HFF-Myc (cell line): ENCODE measurements at regions not wholly inside any gene's neighbourhood (a gene's known extent, or its start where the extent isn't known, plus 50 kb on each side); places are given as distances from the start of the nearest gene placed in this dataset.
A peak's percentile ranks its signal among the peaks of the same experiment; 100 is the strongest.

ENCODE experiments used
- DNase-seq: peaks from one replicate; pipeline ENCODE4 v3.0.0-alpha.2; 2011; ENCODE audit warnings: low read depth; ENCODE audit errors: extremely low read depth
- H3K4me3 ChIP-seq: replicated peaks from 2 replicates; pipeline ENCODE4 v1.5.1; 2011; ENCODE audit warnings: low read depth, mild to moderate bottlenecking, control low read depth, low read length
- TF ChIP-seq, protein P1 (sequence below): IDR thresholded peaks from 2 replicates; pipeline ENCODE4 v1.5.1; 2012; ENCODE audit warnings: mild to moderate bottlenecking, low read depth, low read length, control low read depth; ENCODE audit errors: missing control alignments

DNA sequence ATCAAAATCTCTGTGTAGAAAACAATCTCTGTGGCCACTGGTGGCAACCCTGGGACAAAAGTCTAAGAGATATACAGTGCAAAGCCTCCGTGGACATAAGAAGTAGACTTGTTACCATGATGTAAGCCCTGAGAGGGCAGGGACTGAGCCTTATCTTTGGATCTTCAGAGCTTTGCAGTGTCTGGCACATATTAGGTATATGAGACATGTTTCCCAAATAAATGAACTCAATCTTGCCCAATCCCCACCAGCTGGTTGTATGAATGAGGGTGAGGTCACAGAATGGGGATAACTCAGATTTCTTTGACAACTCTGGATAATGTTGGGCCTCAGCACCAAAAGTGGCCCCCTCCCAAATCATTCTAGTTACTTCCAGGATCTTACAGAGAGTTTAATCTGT is 511.4 kb upstream of the DIPK2B start:
- no peak for DNase-seq
- TF ChIP-seq, protein P1, sequence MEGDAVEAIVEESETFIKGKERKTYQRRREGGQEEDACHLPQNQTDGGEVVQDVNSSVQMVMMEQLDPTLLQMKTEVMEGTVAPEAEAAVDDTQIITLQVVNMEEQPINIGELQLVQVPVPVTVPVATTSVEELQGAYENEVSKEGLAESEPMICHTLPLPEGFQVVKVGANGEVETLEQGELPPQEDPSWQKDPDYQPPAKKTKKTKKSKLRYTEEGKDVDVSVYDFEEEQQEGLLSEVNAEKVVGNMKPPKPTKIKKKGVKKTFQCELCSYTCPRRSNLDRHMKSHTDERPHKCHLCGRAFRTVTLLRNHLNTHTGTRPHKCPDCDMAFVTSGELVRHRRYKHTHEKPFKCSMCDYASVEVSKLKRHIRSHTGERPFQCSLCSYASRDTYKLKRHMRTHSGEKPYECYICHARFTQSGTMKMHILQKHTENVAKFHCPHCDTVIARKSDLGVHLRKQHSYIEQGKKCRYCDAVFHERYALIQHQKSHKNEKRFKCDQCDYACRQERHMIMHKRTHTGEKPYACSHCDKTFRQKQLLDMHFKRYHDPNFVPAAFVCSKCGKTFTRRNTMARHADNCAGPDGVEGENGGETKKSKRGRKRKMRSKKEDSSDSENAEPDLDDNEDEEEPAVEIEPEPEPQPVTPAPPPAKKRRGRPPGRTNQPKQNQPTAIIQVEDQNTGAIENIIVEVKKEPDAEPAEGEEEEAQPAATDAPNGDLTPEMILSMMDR = no peak
- no peak overlapping the region for H3K4me3 ChIP-seq

DNA sequence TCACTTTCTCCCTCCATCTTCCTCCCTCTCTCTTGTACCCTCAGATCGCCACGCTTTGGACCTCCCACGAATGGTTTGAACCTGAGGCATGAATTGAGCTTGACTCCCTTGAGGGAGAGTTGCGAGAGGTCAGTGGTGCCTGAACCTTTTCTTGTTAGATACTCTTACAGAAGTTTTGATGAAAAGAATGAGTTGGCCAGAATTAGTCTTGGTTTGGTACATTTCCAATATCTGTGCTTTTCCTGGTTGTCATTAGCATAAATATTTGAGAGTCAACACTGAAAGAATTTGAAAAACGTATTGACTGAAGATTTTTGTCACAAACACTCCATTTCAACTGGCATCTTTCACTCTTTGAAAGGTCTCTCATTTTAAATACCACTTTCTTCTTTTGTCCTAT is 510.6 kb upstream of the DIPK2B start:
- TF ChIP-seq, protein P1 = no peak
- no peak overlapping the region for H3K4me3 ChIP-seq
- DNase-seq = no peak

DNA sequence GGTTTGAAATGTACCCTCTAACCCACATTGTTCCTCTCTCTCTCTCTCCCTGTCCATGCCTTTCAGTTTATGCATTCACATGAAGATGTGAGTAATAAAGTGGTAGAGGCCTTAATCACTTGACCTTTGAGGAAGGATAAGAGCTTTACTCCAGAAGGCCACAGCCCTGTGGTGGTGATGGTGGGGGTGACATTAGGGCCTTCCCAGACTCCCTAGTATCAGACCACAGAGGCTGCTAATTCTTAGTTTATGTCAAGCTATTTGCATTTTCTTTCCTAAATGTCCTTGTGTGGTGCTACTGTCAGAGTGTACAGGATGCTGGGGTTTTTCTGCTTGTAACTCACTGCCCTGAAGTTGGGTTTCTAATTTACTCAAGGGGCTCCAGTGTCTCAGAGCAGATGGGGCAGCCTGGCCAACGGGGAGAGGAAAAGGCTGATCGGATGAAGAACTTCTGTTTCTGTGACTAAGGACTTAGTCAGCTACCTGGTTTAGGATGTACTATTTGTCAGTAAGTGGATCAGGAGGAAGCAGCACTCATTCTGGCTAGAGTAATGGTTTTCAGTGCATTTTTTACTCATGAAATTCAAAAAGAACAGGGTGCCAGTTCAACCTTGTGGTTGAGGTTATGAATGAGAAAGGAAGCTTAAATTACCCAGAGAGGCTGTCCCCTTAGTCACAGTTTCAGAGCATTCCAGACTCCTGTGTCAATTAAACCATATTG is 509.6 kb upstream of the DIPK2B start:
- TF ChIP-seq, protein P1 = no peak
- peak; percentile 85 for DNase-seq

DNA sequence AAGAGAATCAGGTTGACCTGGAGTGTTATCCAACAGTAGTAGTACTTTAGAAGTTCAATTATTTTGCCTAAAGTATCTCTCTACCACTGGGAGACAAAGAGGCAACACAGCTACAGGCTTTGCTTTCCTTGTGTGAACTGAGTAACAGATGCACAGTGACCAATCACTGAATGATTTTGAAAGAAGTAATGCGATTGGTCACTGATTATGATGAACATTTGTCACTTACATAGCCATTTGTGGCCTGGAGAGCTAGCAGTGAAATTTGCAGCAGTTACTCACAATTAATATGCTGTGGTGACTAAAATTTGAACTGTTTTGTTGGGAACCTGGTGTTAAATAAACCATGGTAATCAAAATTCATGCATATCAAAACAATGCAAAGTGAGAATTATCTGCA is 508.7 kb upstream of the DIPK2B start:
- DNase-seq = no peak
- TF ChIP-seq, protein P1 = no peak
- H3K4me3 ChIP-seq = no peak overlapping the region

More for the DNA sequence above, 509.6 kb upstream of the DIPK2B start:
- no peak overlapping the region for H3K4me3 ChIP-seq

DNA sequence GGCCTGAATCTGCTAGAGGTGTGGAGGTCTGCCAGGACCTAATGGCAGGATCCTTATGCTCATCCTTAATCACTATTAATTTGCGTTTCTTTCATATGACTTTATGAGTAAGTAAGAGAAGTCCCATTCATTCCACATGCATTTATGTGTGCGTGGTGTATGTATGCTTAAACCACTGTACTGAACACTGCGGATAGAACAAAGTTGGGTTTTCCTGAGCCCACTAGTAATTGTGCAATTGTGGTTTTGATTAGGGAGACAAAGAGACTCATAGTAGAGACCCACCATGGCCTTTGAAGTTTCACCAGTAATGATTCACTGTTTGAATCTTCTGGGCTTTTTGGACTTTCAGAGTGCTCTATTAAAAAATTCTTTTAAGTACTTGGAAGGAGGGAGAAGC is 498.5 kb upstream of the DIPK2B start:
- DNase-seq = no peak
- TF ChIP-seq, protein P1 = no peak
- H3K4me3 ChIP-seq = no peak overlapping the region

DNA sequence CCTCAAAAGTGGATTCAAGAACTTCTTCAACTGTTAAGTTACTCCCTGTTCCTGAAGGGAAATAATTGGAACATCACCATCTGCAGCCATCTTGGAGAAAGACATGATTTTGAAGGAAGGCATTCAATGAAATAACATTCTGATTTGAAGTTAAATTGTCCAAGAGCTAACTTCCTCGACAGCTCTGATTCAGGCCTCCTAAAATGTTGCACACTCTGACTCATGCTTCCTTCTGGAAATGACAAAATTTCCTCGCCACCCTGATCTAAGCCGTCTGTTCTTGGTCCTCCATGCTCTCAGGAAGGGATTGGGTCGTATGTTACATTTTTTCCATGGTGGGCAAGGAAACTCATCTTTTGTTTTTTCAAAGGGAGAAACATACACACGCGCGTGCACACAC is 496.9 kb upstream of the DIPK2B start:
- TF ChIP-seq, protein P1 = no peak
- peak; percentile 37 for DNase-seq
- H3K4me3 ChIP-seq = no peak overlapping the region

DNA sequence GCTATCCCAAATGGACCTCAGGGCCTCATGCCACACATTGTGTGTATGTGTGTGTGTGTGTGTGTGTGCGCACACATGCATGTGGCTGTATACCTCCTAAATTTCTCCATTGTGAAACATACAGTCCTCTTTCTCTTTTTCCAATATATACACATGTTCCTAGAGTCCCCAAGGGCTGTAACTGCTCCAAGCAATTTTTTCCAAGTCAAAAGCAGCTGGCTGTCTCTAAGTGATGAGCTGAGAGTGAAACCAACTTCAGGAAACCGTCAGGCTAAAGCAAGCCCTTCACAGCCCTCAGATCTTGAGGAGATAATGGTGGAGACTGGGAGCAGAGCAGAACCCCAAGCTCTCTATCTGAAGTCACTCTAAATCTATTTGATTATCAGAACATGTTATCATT is 496.1 kb upstream of the DIPK2B start:
- DNase-seq = no peak
- TF ChIP-seq, protein P1 = no peak
- H3K4me3 ChIP-seq = no peak overlapping the region
